Transverse colon (tissue), 4 donors: ENCODE measurements at regions not wholly inside any gene's neighbourhood (a gene's known extent, or its start where the extent isn't known, plus 50 kb on each side); places are given as distances from the start of the nearest gene placed in this dataset.

Experiments used
- EP300 ChIP-seq: sonication (generic); formaldehyde crosslinking; IDR thresholded peaks from one replicate; pipeline ENCODE4 v1.6.1; 2017; ENCODE audit warnings: antibody characterized with exemption, low read depth
- POLR2A ChIP-seq: fragments of 450-650 bp; IDR thresholded peaks from one replicate; pipeline ENCODE4 v1.6.1; 2016; ENCODE audit warnings: antibody characterized with exemption, mild to moderate bottlenecking, moderate library complexity
- POLR2AphosphoS5 ChIP-seq, 3 donors: sonication (generic); formaldehyde crosslinking; IDR thresholded peaks; one replicate each; pipeline ENCODE4 v1.6.1; 2016; ENCODE audit warnings: antibody characterized with exemption in 3 of 3
- TF ChIP-seq, protein P1 (sequence below), 5 experiments: fragments of 200-600 bp in 3 of 5; fragments of 450-650 bp in 2 of 5; sonication (generic) in 3 of 5; IDR thresholded peaks; 1 replicate in 2 of 5; 2 replicates in 3 of 5; pipeline ENCODE4 v1.5.1; 2016 to 2017; ENCODE audit warnings: antibody characterized with exemption in 5 of 5, inconsistent platforms in 3 of 5, mild to moderate bottlenecking in 2 of 5, moderate library complexity in 1 of 5

DNA sequence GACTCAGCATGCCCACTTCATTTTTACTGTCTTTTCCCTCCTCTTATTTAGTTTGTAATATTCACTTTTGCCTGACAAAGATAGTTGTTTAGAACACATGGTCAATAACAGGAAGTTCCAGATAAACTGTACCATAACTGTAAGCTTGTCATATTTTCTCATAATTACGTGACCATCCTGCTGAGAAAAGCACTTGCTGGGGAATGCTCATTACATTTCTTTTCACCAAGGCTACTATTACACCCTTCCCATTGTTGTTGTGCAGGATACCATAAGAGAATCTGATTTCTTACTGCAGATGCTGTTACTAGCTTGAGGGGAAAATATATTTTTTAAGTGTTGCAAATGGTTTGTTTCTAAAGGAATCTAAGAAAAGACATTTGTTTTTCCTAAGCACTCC lies 111.7 kb upstream of the SLITRK6 start:
- TF ChIP-seq POLR2A (no peak), POLR2AphosphoS5 (IDR thresholded peaks at IDR 0.05) (no peak), EP300 (no peak)
- TF ChIP-seq, protein P1, sequence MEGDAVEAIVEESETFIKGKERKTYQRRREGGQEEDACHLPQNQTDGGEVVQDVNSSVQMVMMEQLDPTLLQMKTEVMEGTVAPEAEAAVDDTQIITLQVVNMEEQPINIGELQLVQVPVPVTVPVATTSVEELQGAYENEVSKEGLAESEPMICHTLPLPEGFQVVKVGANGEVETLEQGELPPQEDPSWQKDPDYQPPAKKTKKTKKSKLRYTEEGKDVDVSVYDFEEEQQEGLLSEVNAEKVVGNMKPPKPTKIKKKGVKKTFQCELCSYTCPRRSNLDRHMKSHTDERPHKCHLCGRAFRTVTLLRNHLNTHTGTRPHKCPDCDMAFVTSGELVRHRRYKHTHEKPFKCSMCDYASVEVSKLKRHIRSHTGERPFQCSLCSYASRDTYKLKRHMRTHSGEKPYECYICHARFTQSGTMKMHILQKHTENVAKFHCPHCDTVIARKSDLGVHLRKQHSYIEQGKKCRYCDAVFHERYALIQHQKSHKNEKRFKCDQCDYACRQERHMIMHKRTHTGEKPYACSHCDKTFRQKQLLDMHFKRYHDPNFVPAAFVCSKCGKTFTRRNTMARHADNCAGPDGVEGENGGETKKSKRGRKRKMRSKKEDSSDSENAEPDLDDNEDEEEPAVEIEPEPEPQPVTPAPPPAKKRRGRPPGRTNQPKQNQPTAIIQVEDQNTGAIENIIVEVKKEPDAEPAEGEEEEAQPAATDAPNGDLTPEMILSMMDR (IDR thresholded peaks at IDR 0.05): no peak
